ENCODE measurements at regions not wholly inside any gene's neighbourhood (a gene's known extent, or its start where the extent isn't known, plus 50 kb on each side); places are given as distances from the start of the nearest gene placed in this dataset.

DNA sequence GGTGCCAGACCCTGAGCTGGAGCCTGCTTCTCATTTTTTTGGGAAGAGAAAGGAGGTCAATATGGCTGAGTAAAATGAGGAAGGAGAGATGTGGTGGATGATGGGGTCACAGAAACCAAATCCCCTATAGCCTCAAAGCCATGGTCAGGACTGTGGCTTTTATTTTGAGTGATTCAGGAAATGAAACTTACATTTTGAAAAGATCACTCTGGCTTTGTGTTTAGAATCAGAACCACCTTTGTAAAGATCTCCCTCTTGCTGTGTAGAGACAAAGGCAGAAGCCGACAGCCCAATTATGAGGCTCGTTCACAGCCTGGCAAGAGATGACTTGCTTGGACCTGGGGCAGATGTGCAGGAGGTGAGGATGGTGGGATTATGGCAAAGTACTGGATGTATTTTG lies 121.6 kb upstream of the ANKFN1 start:
- TF ChIP-seq, protein P1, sequence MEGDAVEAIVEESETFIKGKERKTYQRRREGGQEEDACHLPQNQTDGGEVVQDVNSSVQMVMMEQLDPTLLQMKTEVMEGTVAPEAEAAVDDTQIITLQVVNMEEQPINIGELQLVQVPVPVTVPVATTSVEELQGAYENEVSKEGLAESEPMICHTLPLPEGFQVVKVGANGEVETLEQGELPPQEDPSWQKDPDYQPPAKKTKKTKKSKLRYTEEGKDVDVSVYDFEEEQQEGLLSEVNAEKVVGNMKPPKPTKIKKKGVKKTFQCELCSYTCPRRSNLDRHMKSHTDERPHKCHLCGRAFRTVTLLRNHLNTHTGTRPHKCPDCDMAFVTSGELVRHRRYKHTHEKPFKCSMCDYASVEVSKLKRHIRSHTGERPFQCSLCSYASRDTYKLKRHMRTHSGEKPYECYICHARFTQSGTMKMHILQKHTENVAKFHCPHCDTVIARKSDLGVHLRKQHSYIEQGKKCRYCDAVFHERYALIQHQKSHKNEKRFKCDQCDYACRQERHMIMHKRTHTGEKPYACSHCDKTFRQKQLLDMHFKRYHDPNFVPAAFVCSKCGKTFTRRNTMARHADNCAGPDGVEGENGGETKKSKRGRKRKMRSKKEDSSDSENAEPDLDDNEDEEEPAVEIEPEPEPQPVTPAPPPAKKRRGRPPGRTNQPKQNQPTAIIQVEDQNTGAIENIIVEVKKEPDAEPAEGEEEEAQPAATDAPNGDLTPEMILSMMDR (IDR thresholded peaks at IDR 0.05) = no peak
- TF ChIP-seq POLR2A (IDR thresholded peaks at IDR 0.05) (no peak), POLR2AphosphoS5 (IDR thresholded peaks at IDR 0.05) (no peak), EP300 (IDR thresholded peaks at IDR 0.05) (no peak)
